ENCODE measurements at regions not wholly inside any gene's neighbourhood (a gene's known extent, or its start where the extent isn't known, plus 50 kb on each side); places are given as distances from the start of the nearest gene placed in this dataset.
"Not testable (repeated sequence)": the region's sequence is repeated elsewhere in the genome, so short reads cannot be mapped to it uniquely, and the experiment has no call there.

DNA sequence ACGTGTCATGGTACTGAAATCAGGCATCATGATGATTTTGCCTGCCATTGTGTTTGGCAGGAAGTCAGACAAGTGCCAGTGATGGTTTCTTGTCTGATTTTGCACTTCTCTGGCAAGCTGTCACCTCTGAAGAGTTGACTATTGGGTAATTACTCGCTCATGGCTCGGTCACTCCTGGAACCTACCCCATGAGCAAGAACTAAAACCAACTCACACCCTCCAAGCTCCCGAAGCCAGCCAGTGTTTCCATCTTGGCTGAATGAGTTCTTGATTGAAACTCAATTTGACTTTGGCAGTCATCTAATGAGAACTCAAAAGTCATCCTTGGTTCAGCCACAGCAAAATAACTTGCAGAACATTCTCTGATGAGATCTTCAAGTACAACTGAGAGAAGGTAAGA is 103.4 kb downstream of the TBC1D26 start:
- H3K36me3 ChIP-seq; H3K27ac ChIP-seq; H3K4me3 ChIP-seq; H3K27me3 ChIP-seq; H3K4me1 ChIP-seq (ENCODE audit: insufficient read depth); intact Hi-C loops (cut with DNase I); H3K9me3 ChIP-seq; DNase-seq: not testable (repeated sequence)
- WGBS, 3 donors = 78 to 91% (median 87%) methylated on average over 2 to 4 of the region's 4 CpGs

DNA sequence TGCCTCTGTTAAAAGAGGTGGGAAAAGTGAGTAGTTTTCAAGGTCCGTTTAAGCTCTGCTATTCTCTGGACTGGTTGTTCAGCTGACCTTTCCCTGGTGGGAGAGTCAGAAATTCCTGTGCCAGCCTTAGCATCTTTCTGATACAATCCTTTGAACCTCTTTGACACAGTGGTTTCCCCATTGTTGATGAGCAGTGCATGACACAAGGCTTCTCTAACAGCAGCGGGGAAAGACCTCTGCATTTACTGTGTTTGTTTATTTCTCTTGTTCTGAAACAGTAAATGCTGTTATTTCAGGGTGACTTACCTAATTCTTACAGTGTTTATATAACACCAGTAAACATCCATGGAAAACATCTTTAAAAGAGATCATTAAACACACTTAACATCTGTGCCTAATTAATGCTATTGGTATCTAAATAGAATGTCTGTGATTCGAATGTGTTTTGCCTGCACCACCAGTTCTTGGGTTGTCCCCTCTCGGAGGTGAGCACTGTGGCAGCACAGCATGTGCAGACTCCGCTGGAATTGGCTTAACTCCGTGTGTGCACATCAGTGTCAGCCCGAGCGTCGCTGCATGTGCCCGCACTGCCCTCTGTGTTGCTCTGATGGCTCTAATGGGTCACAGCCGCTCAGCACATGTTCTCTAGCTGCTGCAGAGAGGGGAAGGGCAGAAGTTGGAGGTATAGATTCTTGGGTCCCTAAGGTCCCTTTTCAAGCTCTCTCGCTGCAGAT is 104.3 kb downstream of the TBC1D26 start:
- H3K27me3 ChIP-seq; DNase-seq; H3K9me3 ChIP-seq; intact Hi-C loops (cut with DNase I); H3K27ac ChIP-seq; H3K4me3 ChIP-seq; H3K36me3 ChIP-seq; H3K4me1 ChIP-seq (ENCODE audit: insufficient read depth): not testable (repeated sequence)
- 66 to 86% (median 83%) methylated on average over 8 to 10 of the region's 12 CpGs for WGBS, 3 donors

DNA sequence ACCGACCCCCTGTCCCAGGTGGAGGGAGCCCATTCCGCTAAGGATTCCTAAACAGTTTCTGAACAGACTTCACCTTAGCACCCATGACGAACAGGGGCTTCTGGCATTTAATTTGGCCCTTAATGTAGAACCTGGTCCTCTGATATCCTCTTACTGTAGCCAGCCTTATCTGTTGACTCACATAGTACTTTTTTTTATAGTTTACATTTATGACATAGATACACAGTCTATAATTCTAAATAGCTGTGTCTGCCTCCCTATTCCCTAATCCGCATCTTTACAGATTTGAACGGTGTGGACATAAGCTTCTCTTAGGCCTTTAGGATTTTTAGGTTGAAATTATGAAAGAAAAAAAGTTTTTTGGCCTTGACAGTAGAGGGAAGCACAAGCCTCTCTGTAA is 104.9 kb downstream of the TBC1D26 start:
- H3K36me3 ChIP-seq; H3K9me3 ChIP-seq; H3K4me1 ChIP-seq (ENCODE audit: insufficient read depth); intact Hi-C loops (cut with DNase I); DNase-seq; H3K27ac ChIP-seq; H3K27me3 ChIP-seq; H3K4me3 ChIP-seq: not testable (repeated sequence)
- WGBS, 3 donors = 86 to 91% (median 91%) methylated on average over 5 of the region's 5 CpGs

DNA sequence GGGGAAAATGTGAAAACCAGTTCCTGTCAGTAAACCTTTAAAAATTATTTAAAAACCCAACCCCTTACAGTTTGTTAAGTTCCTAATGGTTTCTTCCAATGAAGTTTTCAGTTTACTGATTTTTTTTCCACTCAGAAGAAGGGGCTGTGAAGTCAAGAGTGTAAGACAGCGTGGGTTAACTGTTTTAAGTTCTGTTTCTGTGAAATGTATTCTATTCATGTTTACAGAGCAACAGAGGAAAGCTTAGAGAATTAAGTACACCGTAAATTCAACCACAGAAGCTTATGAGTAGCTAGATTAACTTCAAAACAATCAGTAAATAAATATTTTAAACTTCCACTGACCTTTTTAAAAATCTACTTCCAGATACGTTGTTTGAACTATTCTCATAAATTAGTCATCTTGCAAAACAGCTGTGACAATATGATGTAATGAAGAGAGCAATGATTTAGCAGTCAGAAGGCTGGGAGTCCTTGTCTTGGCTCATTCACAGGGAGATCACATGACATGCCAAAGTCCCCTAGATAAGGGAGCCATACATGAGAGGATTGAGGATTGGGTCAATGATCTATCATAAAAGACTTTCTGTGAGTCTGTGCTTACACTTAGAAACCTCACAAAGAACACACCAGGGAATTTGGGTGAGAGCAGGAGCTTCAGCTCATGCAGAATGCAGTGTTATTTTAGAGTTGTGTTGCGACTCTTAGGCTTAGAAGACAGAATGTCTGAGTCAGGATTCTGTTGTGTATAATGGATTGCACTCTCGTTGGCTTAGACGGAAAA is 97.3 kb upstream of the ADORA2B start:
- H3K27me3 ChIP-seq; H3K36me3 ChIP-seq; intact Hi-C loops (cut with DNase I); DNase-seq; H3K4me1 ChIP-seq (ENCODE audit: insufficient read depth); H3K4me3 ChIP-seq; H3K27ac ChIP-seq; H3K9me3 ChIP-seq: not testable (repeated sequence)
- WGBS, 3 donors = 25 to 31% (median 27%) methylated on average over 5 to 6 of the region's 6 CpGs

DNA sequence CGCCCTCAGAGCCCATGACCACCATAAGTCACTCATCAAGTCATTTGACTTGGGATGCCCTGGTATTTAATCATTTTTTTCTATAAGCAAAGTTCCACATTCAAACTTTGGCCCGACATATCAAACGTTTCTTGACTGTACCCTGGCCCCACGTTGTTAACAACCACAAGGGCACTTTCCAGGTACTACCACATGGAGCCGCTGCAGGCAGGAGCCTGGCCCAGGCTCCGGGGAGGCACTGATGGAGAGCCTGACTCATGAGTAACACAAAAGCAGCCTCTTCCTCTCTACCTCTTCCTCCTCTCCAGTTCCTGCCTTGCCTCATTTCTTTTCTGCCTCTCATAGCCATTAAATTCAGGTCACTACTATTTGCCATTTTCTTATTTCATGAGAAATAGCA is 95.9 kb upstream of the ADORA2B start:
- H3K4me1 ChIP-seq (ENCODE audit: insufficient read depth); intact Hi-C loops (cut with DNase I); DNase-seq; H3K27me3 ChIP-seq; H3K36me3 ChIP-seq; H3K9me3 ChIP-seq; H3K4me3 ChIP-seq; H3K27ac ChIP-seq: not testable (repeated sequence)
- WGBS, 3 donors = 43 to 61% (median 50%) methylated on average over 5 to 6 of the region's 6 CpGs

DNA sequence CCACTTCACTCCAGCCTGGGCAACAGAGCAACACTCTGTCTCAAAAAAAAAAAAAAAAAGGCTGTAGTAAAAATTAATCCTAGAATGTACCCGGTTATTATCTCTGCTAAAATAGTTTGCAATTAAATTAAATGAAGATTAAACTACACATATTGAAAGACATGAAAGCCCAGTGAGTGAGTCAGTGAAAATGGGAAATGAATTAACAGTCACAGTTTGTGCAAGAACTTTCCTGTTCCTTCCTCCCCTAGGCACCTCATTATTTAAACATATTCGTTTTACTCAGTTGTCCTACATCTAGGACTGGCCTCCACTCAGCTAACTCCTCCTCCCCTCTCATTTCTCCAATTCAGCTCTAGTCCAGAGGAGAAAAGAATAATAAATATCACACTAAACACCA is 94.9 kb upstream of the ADORA2B start:
- H3K27ac ChIP-seq; intact Hi-C loops (cut with DNase I); H3K4me3 ChIP-seq; H3K36me3 ChIP-seq; H3K27me3 ChIP-seq; H3K4me1 ChIP-seq (ENCODE audit: insufficient read depth); H3K9me3 ChIP-seq; DNase-seq: not testable (repeated sequence)
- 37 to 61% (median 54%) methylated on average over 2 of the region's 2 CpGs for whole genome bisulfite sequencing, 3 donors

DNA sequence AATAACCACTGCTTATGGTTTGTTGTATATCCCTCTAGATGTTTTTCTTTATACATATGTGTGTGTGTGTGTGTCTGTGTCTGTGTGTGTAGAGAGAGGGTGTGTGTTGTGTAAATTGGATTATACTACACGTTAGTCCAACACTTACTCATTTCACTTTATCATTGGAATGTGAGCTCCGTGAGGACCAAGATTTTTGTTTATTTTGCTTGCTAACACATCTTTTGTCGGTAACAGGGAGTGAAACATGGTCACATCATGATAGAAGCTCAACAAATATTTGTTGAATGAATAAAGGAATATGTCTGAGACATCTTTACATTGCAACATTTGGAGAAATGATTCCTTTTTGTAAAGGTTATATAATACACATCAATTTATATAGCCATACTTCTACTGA is 94.2 kb upstream of the ADORA2B start:
- H3K4me1 ChIP-seq (ENCODE audit: insufficient read depth); H3K9me3 ChIP-seq; intact Hi-C loops (cut with DNase I); H3K36me3 ChIP-seq; DNase-seq; H3K27ac ChIP-seq; H3K27me3 ChIP-seq; H3K4me3 ChIP-seq: not testable (repeated sequence)
- WGBS, 3 donors = 42 to 46% (median 44%) methylated on average over 3 of the region's 3 CpGs

DNA sequence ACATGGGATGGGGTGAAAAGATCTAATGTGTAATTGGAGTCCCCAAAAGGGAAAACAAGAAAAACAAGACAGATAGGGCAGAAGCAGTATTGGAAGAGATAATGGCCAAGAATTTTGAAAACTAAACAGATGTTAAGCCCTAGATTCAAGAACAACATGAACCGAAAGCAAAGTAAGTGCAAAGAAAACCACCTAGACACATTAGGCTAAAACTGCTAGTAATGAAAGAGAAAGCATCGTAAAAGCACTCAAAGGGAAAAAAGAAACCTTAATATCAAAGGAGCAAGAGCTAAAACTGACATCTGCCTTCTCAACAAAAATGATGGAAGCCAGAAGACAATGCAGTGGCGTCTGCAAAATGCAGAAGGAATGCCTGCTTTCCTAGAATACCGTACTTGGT is 92.1 kb upstream of the ADORA2B start:
- H3K4me1 ChIP-seq (ENCODE audit: insufficient read depth); DNase-seq; intact Hi-C loops (cut with DNase I); H3K36me3 ChIP-seq; H3K27ac ChIP-seq; H3K4me3 ChIP-seq; H3K9me3 ChIP-seq; H3K27me3 ChIP-seq: not testable (repeated sequence)
- 17 to 60% methylated on average over 1 to 2 of the region's 4 CpGs; no CpG with 5 or more reads in 1 of the 3 donors for WGBS, 3 donors

DNA sequence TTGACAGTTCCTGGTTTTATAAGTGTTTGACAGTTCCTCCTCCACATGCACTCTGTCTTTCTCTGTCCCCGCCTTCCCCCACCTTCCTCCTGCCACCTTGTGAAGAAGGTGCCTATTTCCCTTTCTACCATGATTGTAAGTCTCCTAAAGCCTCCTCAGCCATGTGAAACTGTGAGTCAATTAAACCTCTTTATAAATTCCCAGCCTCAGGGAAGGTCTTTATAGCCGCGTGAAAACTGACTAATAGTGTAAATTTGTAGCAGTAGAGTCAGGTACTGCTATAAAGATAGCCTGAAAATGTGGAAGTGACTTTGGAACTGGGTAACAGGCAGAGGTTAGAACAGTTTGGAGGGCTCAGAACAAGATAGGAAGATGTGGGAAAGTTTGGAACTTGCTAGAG is 88.7 kb upstream of the ADORA2B start:
- WGBS, 3 donors = 76 to 89% (median 87%) methylated on average over 2 to 3 of the region's 3 CpGs
- H3K4me1 ChIP-seq (ENCODE audit: insufficient read depth); H3K27me3 ChIP-seq; intact Hi-C loops (cut with DNase I); H3K9me3 ChIP-seq; DNase-seq; H3K4me3 ChIP-seq; H3K27ac ChIP-seq; H3K36me3 ChIP-seq: not testable (repeated sequence)

DNA sequence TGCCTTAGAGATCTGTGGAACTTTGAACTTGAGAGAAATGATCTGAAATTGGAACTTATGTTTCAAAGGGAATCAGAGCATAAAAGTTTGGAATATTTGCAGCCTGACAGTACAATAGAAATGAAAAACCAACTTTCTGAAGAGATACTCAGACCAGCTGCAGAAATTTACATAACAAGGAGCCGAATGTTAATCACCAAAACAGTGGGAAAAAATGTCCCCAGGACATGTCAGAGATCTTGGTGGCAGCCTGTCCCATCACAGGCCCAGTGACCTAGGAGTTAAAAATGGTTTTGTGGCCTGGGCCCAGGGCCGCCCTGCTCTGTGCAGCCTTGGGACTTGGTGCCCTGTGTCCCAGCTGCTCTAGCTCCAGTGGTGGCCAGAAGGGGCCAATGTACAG is 88.2 kb upstream of the ADORA2B start:
- DNase-seq; H3K36me3 ChIP-seq; H3K27ac ChIP-seq; H3K4me3 ChIP-seq; H3K27me3 ChIP-seq; H3K4me1 ChIP-seq (ENCODE audit: insufficient read depth); intact Hi-C loops (cut with DNase I); H3K9me3 ChIP-seq: not testable (repeated sequence)
- 70 to 85% (median 79%) methylated on average over 2 of the region's 2 CpGs for WGBS, 3 donors

DNA sequence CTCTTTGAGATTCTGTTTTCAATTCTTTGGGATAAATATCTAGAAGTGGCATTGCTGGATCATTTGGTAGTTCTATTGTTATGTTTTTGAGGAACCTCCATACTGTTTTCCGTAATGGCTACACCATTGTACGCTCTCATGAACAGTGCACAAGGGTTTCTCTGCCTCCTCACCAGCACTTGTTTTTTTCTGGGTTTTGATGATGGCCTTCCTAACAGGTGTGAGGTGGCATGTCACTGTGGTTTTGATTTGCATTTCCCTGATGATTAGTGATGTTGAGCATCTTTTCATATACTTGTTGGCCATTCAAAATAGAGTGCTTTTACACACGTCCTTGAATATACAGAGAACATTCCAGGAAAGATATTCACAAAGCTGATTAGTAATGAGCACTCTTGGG is 86.8 kb upstream of the ADORA2B start:
- WGBS, 3 donors = 72 to 85% (median 74%) methylated on average over 3 of the region's 3 CpGs
- H3K27ac ChIP-seq; DNase-seq; H3K4me3 ChIP-seq; intact Hi-C loops (cut with DNase I); H3K27me3 ChIP-seq; H3K4me1 ChIP-seq (ENCODE audit: insufficient read depth); H3K9me3 ChIP-seq; H3K36me3 ChIP-seq: not testable (repeated sequence)

DNA sequence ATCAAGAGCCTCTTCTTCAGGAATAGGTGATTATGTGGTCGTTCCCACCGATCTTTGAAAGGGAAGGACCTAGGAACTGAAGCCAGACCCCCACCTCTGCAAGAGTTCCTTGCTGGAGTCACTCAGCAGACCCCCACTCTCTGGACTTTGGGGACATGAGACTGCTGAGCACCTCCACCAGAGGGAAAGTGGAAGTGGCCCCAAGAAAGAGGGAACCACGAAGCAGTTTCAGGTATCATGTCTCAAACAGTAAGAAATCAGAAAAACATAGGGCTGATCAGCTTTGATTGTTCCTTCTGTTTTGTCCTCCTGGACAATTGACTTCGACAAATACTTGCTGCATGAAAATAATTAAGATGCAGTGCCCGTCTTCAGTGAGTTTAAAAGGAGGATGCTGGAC is 84.2 kb upstream of the ADORA2B start:
- H3K27me3 ChIP-seq; intact Hi-C loops (cut with DNase I); H3K36me3 ChIP-seq; H3K27ac ChIP-seq; H3K9me3 ChIP-seq; H3K4me1 ChIP-seq (ENCODE audit: insufficient read depth); DNase-seq; H3K4me3 ChIP-seq: not testable (repeated sequence)
- WGBS, 3 donors = 88 to 91% (median 90%) methylated on average over 5 of the region's 5 CpGs

Measured in ovary (tissue), 7 donors.